Pancreas (tissue), 10 donors: ENCODE measurements at regions not wholly inside any gene's neighbourhood (a gene's known extent, or its start where the extent isn't known, plus 50 kb on each side); places are given as distances from the start of the nearest gene placed in this dataset.

Experiments
- ATAC-seq, 4 donors: fragments of 200-7000 bp; cut with Tn5 transposase; one replicate each; pipeline versions ENCODE4 v1.8.0 to v1.9.1; 2020; ENCODE audit warnings: mild to moderate bottlenecking in 4 of 4, moderate library complexity in 4 of 4
- DNase-seq, 6 donors: peaks; one replicate each; pipeline ENCODE4 v3.0.0-alpha.2; 2020
- FAIRE-seq: peaks from 2 replicates; lab custom pipeline; 2012; peaks lifted over from hg19 to GRCh38; lab: Jason Lieb, UNC
- H3K27ac ChIP-seq, 4 donors: fragments of 200-600 bp; sonication (generic); 1 replicate in 3 of 4; 2 replicates in 1 of 4; pipeline versions ENCODE4 v1.5.0 to v1.8.0; 2020
- H3K27me3 ChIP-seq, 4 donors: fragments of 200-600 bp; one replicate each; pipeline ENCODE4 v1.8.0; 2021
- H3K36me3 ChIP-seq, 3 donors: fragments of 200-600 bp; sonication (generic) in 1 of 3; one replicate each; pipeline versions ENCODE4 v1.5.0 to v1.8.0; 2020 to 2021
- H3K4me1 ChIP-seq, 3 donors: fragments of 200-600 bp; one replicate each; pipeline ENCODE4 v1.8.0; 2021
- H3K4me3 ChIP-seq, 4 donors: fragments of 200-600 bp; sonication (generic) in 2 of 4; one replicate each; pipeline versions ENCODE4 v1.5.0 to v1.8.0; 2020 to 2021
- H3K9me3 ChIP-seq, 4 donors: fragments of 200-600 bp; one replicate each; pipeline ENCODE4 v1.8.0; 2021
- CTCF ChIP-seq, 4 donors: fragments of 200-600 bp; sonication (generic) in 3 of 4; IDR thresholded peaks; one replicate each; pipeline versions ENCODE4 v1.5.0 to v1.8.0; 2021; ENCODE audit warnings: antibody characterized with exemption in 4 of 4
- WGBS, 2 donors: extraction: QIAGEN DNeasy Blood & Tissue Kit; methylation state at CpG; one replicate each; pipeline ENCODE4 v1.1.7; 2013; 5-methylcytosine and 5-hydroxymethylcytosine counted together
- intact Hi-C, 3 donors: fragments of 100-400 bp; cut with DNase I; formaldehyde crosslinking; loops; one replicate each; pipeline versions ENCODE4 v1.11.1 to v1.14.2; 2022
- donor health status: healthy with polysubstance abuse.
- donor health status: DM: no; HTN: no; CAD: no; lungs with moderate emphysema.
- donor health status: DM: no; HTN: no; CAD: no.
- donor health status: control.
- donor health status: control.
- donor health status: Bipolar disorder and iron deficiency.
- donor health status: DM: yes; HTN: yes; CAD: no.
- donor health status: DM: no; HTN: no; CAD: no.
- donor health status: DM: no; HTN: no; CAD: no.
- donor health status: DM: yes; HTN: yes; CAD: no.

- Histone ChIP-seq H3K4me3 (no peak overlapping the region), H3K27ac (no peak overlapping the region), H3K36me3 (no peaks in the 10 kb centered on the region), H3K4me1 (no peaks in the 10 kb centered on the region), H3K9me3 (no peaks in the 10 kb centered on the region), H3K27me3 (peaks cover 0 to 6% (median 0%) of the 10 kb centered on the region in 4 donors)
- intact Hi-C loops, result no loop called here
- no peak for DNase-seq
- no peak for ATAC-seq
- peak; percentile 49 for FAIRE-seq
- WGBS, 2 donors, result 36 to 54% methylated on average over 1 of the region's 1 CpG
- no peak for TF ChIP-seq CTCF (IDR thresholded peaks at IDR 0.05)
Measured at GRCh38 chrX:99073551-99073950, 1336.5 kb downstream of the PCDH19 start.

GRCh38 chrX:99051639-99052038 is 1358.4 kb downstream of the PCDH19 start:
- FAIRE-seq (no peak), DNase-seq (no peak), ATAC-seq (no peak)
- no peaks in the 10 kb centered on the region for H3K36me3 ChIP-seq
- H3K4me3 ChIP-seq, result no peak overlapping the region
- intact Hi-C loops, result no loop called here
- no peak overlapping the region for H3K27ac ChIP-seq
- no peak for TF ChIP-seq CTCF (IDR thresholded peaks at IDR 0.05)
- peaks cover 0 to 3% (median 0%) of the 10 kb centered on the region in 4 donors for H3K27me3 ChIP-seq
- H3K9me3 ChIP-seq, result no peaks in the 10 kb centered on the region
- H3K4me1 ChIP-seq, result no peaks in the 10 kb centered on the region

GRCh38 chrX:99033226-99033901 is 1376.7 kb downstream of the PCDH19 start:
- intact Hi-C loops, result no loop called here
- no peaks in the 10 kb centered on the region for H3K36me3 ChIP-seq
- H3K27me3 ChIP-seq, result peaks cover 0 to 23% (median 1%) of the 10 kb centered on the region in 4 donors
- no peaks in the 10 kb centered on the region for H3K4me1 ChIP-seq
- ATAC-seq, result no peak
- H3K4me3 ChIP-seq, result no peak overlapping the region
- H3K9me3 ChIP-seq, result no peaks in the 10 kb centered on the region
- 82 to 85% methylated on average over 1 of the region's 1 CpG for WGBS, 2 donors
- no peak for TF ChIP-seq CTCF (IDR thresholded peaks at IDR 0.05)
- FAIRE-seq, result no peak
- DNase-seq, result no peak
- no peak overlapping the region for H3K27ac ChIP-seq

GRCh38 chrX:99010957-99011356 is 1399.1 kb downstream of the PCDH19 start:
- intact Hi-C loops, result no loop called here
- FAIRE-seq, result no peak
- ATAC-seq, result no peak

More at GRCh38 chrX:99010957-99011356, 1399.1 kb downstream of the PCDH19 start:
- no peaks in the 10 kb centered on the region for H3K4me1 ChIP-seq
- H3K4me3 ChIP-seq, result no peak overlapping the region
- H3K27ac ChIP-seq, result no peak overlapping the region
- TF ChIP-seq CTCF (IDR thresholded peaks at IDR 0.05), result no peak
- H3K9me3 ChIP-seq, result no peaks in the 10 kb centered on the region
- no peaks in the 10 kb centered on the region for H3K36me3 ChIP-seq
- DNase-seq, result no peak
- H3K27me3 ChIP-seq, result no peaks in the 10 kb centered on the region
